Stimulated activated naive CD8-positive, alpha-beta T cell treated with anti-CD3 and anti-CD28 coated beads, Interleukin-15, Interleukin-2, amounts not matched to agents 100 U/mL and 50 U/mL, for 24 hours (primary cell): ENCODE measurements at regions not wholly inside any gene's neighbourhood (a gene's known extent, or its start where the extent isn't known, plus 50 kb on each side); places are given as distances from the start of the nearest gene placed in this dataset.

ENCODE experiments used
- ATAC-seq: fragments of 150-1000 bp; cut with Tn5 transposase; one replicate; pipeline ENCODE4 v1.10.0; 2021
- DNase-seq: peaks from one replicate; pipeline ENCODE4 v3.0.0; 2021

- DNase-seq = no peak
- no peak for ATAC-seq
Measured at GRCh38 chr17:72425794-72426168, 305.0 kb downstream of the SOX9 start.

- ATAC-seq (no peak), DNase-seq (no peak)
Measured at GRCh38 chr17:72426321-72426720, 305.5 kb downstream of the SOX9 start.

GRCh38 chr17:72426948-72427760 is 306.3 kb downstream of the SOX9 start:
- ATAC-seq (no peak), DNase-seq (no peak)

- no peak for DNase-seq
- no peak for ATAC-seq
Measured at GRCh38 chr17:72427761-72428109, 306.9 kb downstream of the SOX9 start.

GRCh38 chr17:72429066-72429638 is 308.3 kb downstream of the SOX9 start:
- ATAC-seq = no peak
- no peak for DNase-seq

- ATAC-seq (no peak), DNase-seq (no peak)
Measured at GRCh38 chr17:72430611-72431432, 310.0 kb downstream of the SOX9 start.

GRCh38 chr17:72432143-72432621 is 311.4 kb downstream of the SOX9 start:
- DNase-seq = no peak
- no peak for ATAC-seq

GRCh38 chr17:72432881-72433280 is 312.1 kb downstream of the SOX9 start:
- DNase-seq (no peak), ATAC-seq (no peak)

- ATAC-seq = no peak
Measured at GRCh38 chr17:72433797-72434196, 313.0 kb downstream of the SOX9 start.

GRCh38 chr17:72434581-72434980 is 313.8 kb downstream of the SOX9 start:
- no peak for DNase-seq
- ATAC-seq = no peak

More at GRCh38 chr17:72433797-72434196, 313.0 kb downstream of the SOX9 start:
- no peak for DNase-seq

GRCh38 chr17:72434991-72435618 is 314.3 kb downstream of the SOX9 start:
- no peak for DNase-seq
- ATAC-seq = no peak

- DNase-seq (no peak), ATAC-seq (no peak)
Measured at GRCh38 chr17:72438783-72439182, 318.0 kb downstream of the SOX9 start.

GRCh38 chr17:72439893-72440502 is 319.2 kb downstream of the SOX9 start:
- no peak for ATAC-seq
- no peak for DNase-seq

GRCh38 chr17:72440961-72441360 is 320.1 kb downstream of the SOX9 start:
- no peak for ATAC-seq

GRCh38 chr17:72441909-72442308 is 321.1 kb downstream of the SOX9 start:
- DNase-seq = no peak
- no peak for ATAC-seq

More at GRCh38 chr17:72440961-72441360, 320.1 kb downstream of the SOX9 start:
- no peak for DNase-seq

- no peak for ATAC-seq
- no peak for DNase-seq
Measured at GRCh38 chr17:72444517-72445054, 323.8 kb downstream of the SOX9 start.

GRCh38 chr17:72445055-72445991 is 324.5 kb downstream of the SOX9 start:
- no peak for DNase-seq
- ATAC-seq = no peak

- DNase-seq = no peak
- no peak for ATAC-seq
Measured at GRCh38 chr17:72446118-72446517, 325.3 kb downstream of the SOX9 start.

- DNase-seq = no peak
Measured at GRCh38 chr17:72446525-72447250, 325.9 kb downstream of the SOX9 start.

GRCh38 chr17:72447251-72447640 is 326.4 kb downstream of the SOX9 start:
- DNase-seq = no peak
- no peak for ATAC-seq

More at GRCh38 chr17:72446525-72447250, 325.9 kb downstream of the SOX9 start:
- ATAC-seq = no peak
